Transverse colon (tissue), 4 donors: ENCODE measurements at regions not wholly inside any gene's neighbourhood (a gene's known extent, or its start where the extent isn't known, plus 50 kb on each side); places are given as distances from the start of the nearest gene placed in this dataset.

Experiments used
- CTCF ChIP-seq, 5 experiments: fragments of 200-600 bp in 3 of 5; fragments of 450-650 bp in 2 of 5; sonication (generic) in 3 of 5; IDR thresholded peaks; 1 replicate in 2 of 5; 2 replicates in 3 of 5; pipeline ENCODE4 v1.5.1; 2016 to 2017; ENCODE audit warnings: antibody characterized with exemption in 5 of 5, inconsistent platforms in 3 of 5, mild to moderate bottlenecking in 2 of 5, moderate library complexity in 1 of 5
- EP300 ChIP-seq: sonication (generic); formaldehyde crosslinking; IDR thresholded peaks from one replicate; pipeline ENCODE4 v1.6.1; 2017; ENCODE audit warnings: antibody characterized with exemption, low read depth
- POLR2AphosphoS5 ChIP-seq, 3 donors: sonication (generic); formaldehyde crosslinking; IDR thresholded peaks; one replicate each; pipeline ENCODE4 v1.6.1; 2016; ENCODE audit warnings: antibody characterized with exemption in 3 of 3

- TF ChIP-seq CTCF (IDR thresholded peaks at IDR 0.05) (no peak), POLR2AphosphoS5 (IDR thresholded peaks at IDR 0.05) (no peak), EP300 (no peak)
Measured at GRCh38 chr3:40845447-40845846, 320.7 kb downstream of the ZNF621 start.
